GM12891 (cell line): ENCODE measurements at regions not wholly inside any gene's neighbourhood (a gene's known extent, or its start where the extent isn't known, plus 50 kb on each side); places are given as distances from the start of the nearest gene placed in this dataset.

ENCODE experiments used
- PAX5 ChIP-seq: IDR thresholded peaks from 2 replicates; pipeline ENCODE4 v1.6.1; 2011; ENCODE audit warnings: low read length, moderate library complexity, mild to moderate bottlenecking; ENCODE audit not compliant: insufficient read depth, severe bottlenecking
- POLR2A ChIP-seq: IDR thresholded peaks from 2 replicates; pipeline ENCODE4 v1.6.1; 2011; ENCODE audit warnings: low read depth, low read length, control low read depth
- POLR2AphosphoS5 ChIP-seq: IDR thresholded peaks from 2 replicates; pipeline ENCODE4 v1.6.1; 2011; ENCODE audit warnings: low read depth, low read length, control low read depth
- TAF1 ChIP-seq: IDR thresholded peaks from 2 replicates; pipeline ENCODE4 v1.6.1; 2011; ENCODE audit warnings: low read depth, low read length, control low read depth

DNA sequence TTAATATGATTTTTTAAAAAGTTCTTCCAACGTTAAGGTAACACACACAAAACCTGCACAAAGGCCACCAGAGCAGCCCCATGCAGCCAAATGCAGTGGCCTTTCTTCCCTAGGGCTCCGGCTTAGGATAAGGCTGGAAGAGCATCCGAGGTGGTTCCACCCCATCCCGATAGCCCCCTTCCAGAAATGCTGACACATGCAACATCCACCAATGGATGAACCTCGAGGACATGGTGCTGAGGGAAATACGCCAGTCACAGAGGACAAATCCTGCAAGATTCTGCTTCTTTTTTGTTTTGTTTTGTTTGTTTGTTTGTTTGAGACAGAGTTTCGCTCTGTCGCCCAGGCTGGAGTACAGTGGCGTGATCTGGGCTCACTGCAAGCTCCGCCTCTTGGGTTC, 199.3 kb upstream of the NSMCE3 start:
- TF ChIP-seq POLR2AphosphoS5 (no peak), POLR2A (no peak), PAX5 (no peak), TAF1 (no peak)
